Astrocyte (in vitro differentiated cells and primary cell): ENCODE measurements at regions not wholly inside any gene's neighbourhood (a gene's known extent, or its start where the extent isn't known, plus 50 kb on each side); places are given as distances from the start of the nearest gene placed in this dataset.

Experiments used
- DNase-seq: peaks from one replicate; pipeline ENCODE4 v3.0.0-alpha.2; 2010; ENCODE audit warnings: low read depth
- FAIRE-seq: peaks from 2 replicates; lab custom pipeline; 2011; peaks lifted over from hg19 to GRCh38; lab: Jason Lieb, UNC
- H2AFZ ChIP-seq: 2 replicates; pipeline ENCODE4 v1.6.0; 2012; ENCODE audit warnings: low read depth, low read length, inconsistent platforms
- H3K27ac ChIP-seq: 2 replicates; pipeline ENCODE4 v1.5.1; 2011; ENCODE audit warnings: low read depth, low read length, inconsistent platforms
- H3K27me3 ChIP-seq: 2 replicates; pipeline ENCODE4 v1.6.0; 2011; ENCODE audit warnings: low read length, inconsistent platforms; ENCODE audit not compliant: insufficient read depth
- H3K36me3 ChIP-seq: 2 replicates; pipeline ENCODE4 v1.5.1; 2011; ENCODE audit warnings: low read length, inconsistent platforms; ENCODE audit not compliant: insufficient read depth
- H3K4me1 ChIP-seq: 2 replicates; pipeline ENCODE4 v1.5.1; 2011; ENCODE audit warnings: low read length, inconsistent platforms; ENCODE audit not compliant: insufficient read depth
- H3K4me2 ChIP-seq: 2 replicates; pipeline ENCODE4 v1.6.0; 2012; ENCODE audit warnings: low read length, inconsistent platforms
- H3K4me3 ChIP-seq: 2 replicates; pipeline ENCODE4 v1.5.1; 2011; ENCODE audit warnings: low read depth, mild to moderate bottlenecking, low read length, inconsistent platforms; ENCODE audit not compliant: insufficient read depth
- H3K79me2 ChIP-seq: 2 replicates; pipeline ENCODE4 v1.6.0; 2012; ENCODE audit warnings: mild to moderate bottlenecking, low read length, inconsistent platforms; ENCODE audit not compliant: insufficient read depth
- H3K9ac ChIP-seq: 2 replicates; pipeline ENCODE4 v1.6.0; 2012; ENCODE audit warnings: mild to moderate bottlenecking, low read length, inconsistent platforms
- H3K9me3 ChIP-seq: 2 replicates; pipeline ENCODE4 v1.5.1; 2012; ENCODE audit warnings: low read depth, mild to moderate bottlenecking, low read length, inconsistent platforms; ENCODE audit not compliant: insufficient read depth
- H4K20me1 ChIP-seq: 2 replicates; pipeline ENCODE4 v1.6.0; 2012; ENCODE audit warnings: low read length, inconsistent platforms; ENCODE audit not compliant: insufficient read depth
- H3K27ac Mint-ChIP-seq: one replicate; pipeline ENCODE4 v1.8.0; 2021; ENCODE audit warnings: mild to moderate bottlenecking, mixed read lengths; ENCODE audit not compliant: unreplicated experiment
- H3K27me3 Mint-ChIP-seq: one replicate; pipeline ENCODE4 v1.8.0; 2021; ENCODE audit warnings: low read depth, mixed read lengths; ENCODE audit not compliant: unreplicated experiment
- H3K36me3 Mint-ChIP-seq: one replicate; pipeline ENCODE4 v1.8.0; 2021; ENCODE audit warnings: low read depth, mixed read lengths; ENCODE audit not compliant: unreplicated experiment
- H3K4me1 Mint-ChIP-seq: one replicate; pipeline ENCODE4 v1.8.0; 2021; ENCODE audit warnings: low read depth, mixed read lengths; ENCODE audit not compliant: unreplicated experiment
- H3K4me3 Mint-ChIP-seq: one replicate; pipeline ENCODE4 v1.8.0; 2021; ENCODE audit warnings: mild to moderate bottlenecking, moderate library complexity, mixed read lengths; ENCODE audit not compliant: unreplicated experiment
- H3K9me3 Mint-ChIP-seq: one replicate; pipeline ENCODE4 v1.8.0; 2021; ENCODE audit warnings: mild to moderate bottlenecking, mixed read lengths; ENCODE audit not compliant: unreplicated experiment
- CTCF ChIP-seq: IDR thresholded peaks from 2 replicates; pipeline ENCODE4 v1.5.1; 2011; ENCODE audit warnings: low read depth, mild to moderate bottlenecking, inconsistent platforms, low read length, moderate library complexity; ENCODE audit not compliant: insufficient read depth
- EZH2 ChIP-seq: IDR thresholded peaks from 2 replicates; pipeline ENCODE4 v1.6.1; 2012; ENCODE audit warnings: mild to moderate bottlenecking, low read length, inconsistent platforms; ENCODE audit not compliant: insufficient read depth

DNA sequence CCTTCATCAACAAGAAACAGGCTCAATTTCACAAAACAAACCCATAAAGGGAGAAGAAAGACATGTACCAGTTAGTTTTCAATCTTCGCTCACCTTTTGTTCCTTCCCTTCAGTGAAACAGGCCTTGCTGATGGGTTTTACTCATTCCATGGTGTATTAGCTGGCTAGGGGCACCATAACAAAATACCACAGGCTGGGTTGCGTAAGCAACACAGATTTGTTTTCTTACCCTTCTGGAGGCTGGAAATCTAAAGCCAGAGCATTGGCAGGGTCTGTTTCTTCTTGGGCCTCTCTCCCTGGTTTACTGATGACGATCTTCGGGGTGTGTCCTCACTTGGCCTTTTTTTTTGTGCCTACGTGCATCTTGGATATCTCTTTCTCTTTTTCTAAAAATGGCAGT is 383.4 kb upstream of the RBFOX1 start:
- no peak for TF ChIP-seq EZH2
- no peak for TF ChIP-seq CTCF

DNA sequence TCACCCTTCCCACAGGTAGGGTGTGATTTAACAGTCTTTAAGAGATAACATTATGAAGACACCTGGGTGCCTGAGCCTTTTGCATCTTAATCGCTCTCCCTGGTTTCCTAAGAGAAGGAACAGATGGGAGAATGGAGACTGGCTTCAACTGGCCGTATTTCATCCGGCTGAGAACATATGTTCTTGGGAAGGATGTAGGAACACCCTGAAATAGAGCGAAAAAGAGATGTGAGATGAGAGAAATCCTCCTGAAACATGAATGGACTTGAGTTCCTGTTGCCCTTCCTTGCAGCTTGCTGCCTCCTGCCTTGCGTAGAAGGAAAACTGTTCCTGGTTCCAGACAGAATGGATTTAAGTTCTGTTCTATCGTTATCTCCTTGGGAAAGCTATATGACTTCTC is 385.4 kb upstream of the RBFOX1 start:
- Mint-ChIP-seq H3K27ac (no peak overlapping the region), H3K36me3 (no peaks in the 10 kb centered on the region), H3K9me3 (peaks cover 6% of the 10 kb centered on the region), H3K27me3 (peaks cover 3% of the 10 kb centered on the region), H3K4me1 (no peaks in the 10 kb centered on the region), H3K4me3 (no peak overlapping the region)
- H3K4me2 ChIP-seq, result no peak overlapping the region
- H3K27me3 ChIP-seq, result no peaks in the 10 kb centered on the region
- H3K27ac ChIP-seq, result no peak overlapping the region
- no peaks in the 10 kb centered on the region for H3K79me2 ChIP-seq
- H3K9me3 ChIP-seq, result no peaks in the 10 kb centered on the region
- no peaks in the 10 kb centered on the region for H4K20me1 ChIP-seq
- FAIRE-seq (no peak), DNase-seq (no peak)
- no peak overlapping the region for H3K4me3 ChIP-seq
- no peak overlapping the region for H3K9ac ChIP-seq
- no peak overlapping the region for H2AFZ ChIP-seq
- TF ChIP-seq CTCF (no peak), EZH2 (no peak)
- no peaks in the 10 kb centered on the region for H3K36me3 ChIP-seq
- no peaks in the 10 kb centered on the region for H3K4me1 ChIP-seq

More for the DNA sequence above, 383.4 kb upstream of the RBFOX1 start:
- no peak overlapping the region for H3K4me3 ChIP-seq
- DNase-seq, result no peak
- no peaks in the 10 kb centered on the region for H3K9me3 ChIP-seq
- no peaks in the 10 kb centered on the region for H3K36me3 ChIP-seq
- H3K4me1 ChIP-seq, result no peaks in the 10 kb centered on the region
- H3K4me2 ChIP-seq, result no peak overlapping the region
- Mint-ChIP-seq H3K4me3 (no peak overlapping the region), H3K9me3 (peaks cover 4% of the 10 kb centered on the region), H3K4me1 (no peaks in the 10 kb centered on the region), H3K27me3 (peaks cover 3% of the 10 kb centered on the region), H3K27ac (no peak overlapping the region), H3K36me3 (no peaks in the 10 kb centered on the region)
- no peak overlapping the region for H3K27ac ChIP-seq
- no peaks in the 10 kb centered on the region for H3K79me2 ChIP-seq
- H2AFZ ChIP-seq, result no peak overlapping the region
- FAIRE-seq, result no peak
- no peak overlapping the region for H3K9ac ChIP-seq
- no peaks in the 10 kb centered on the region for H4K20me1 ChIP-seq
- H3K27me3 ChIP-seq, result no peaks in the 10 kb centered on the region

GRCh38 chr16:6946802-6947201 is 385.8 kb upstream of the RBFOX1 start:
- no peak overlapping the region for H3K4me3 ChIP-seq
- H3K27me3 ChIP-seq, result no peaks in the 10 kb centered on the region
- no peaks in the 10 kb centered on the region for H3K4me1 Mint-ChIP-seq
- H3K36me3 ChIP-seq, result no peaks in the 10 kb centered on the region
- H3K27ac ChIP-seq, result no peak overlapping the region
- no peak overlapping the region for H3K27ac Mint-ChIP-seq
- H3K36me3 Mint-ChIP-seq, result no peaks in the 10 kb centered on the region
- no peak overlapping the region for H3K9ac ChIP-seq
- H2AFZ ChIP-seq, result no peak overlapping the region
- peaks cover 6% of the 10 kb centered on the region for H3K9me3 Mint-ChIP-seq
- H4K20me1 ChIP-seq, result no peaks in the 10 kb centered on the region
- no peaks in the 10 kb centered on the region for H3K79me2 ChIP-seq
- DNase-seq (no peak), FAIRE-seq (no peak)
- TF ChIP-seq CTCF (no peak), EZH2 (no peak)
- no peak overlapping the region for H3K4me3 Mint-ChIP-seq
- no peak overlapping the region for H3K4me2 ChIP-seq
- no peaks in the 10 kb centered on the region for H3K9me3 ChIP-seq
- peaks cover 3% of the 10 kb centered on the region for H3K27me3 Mint-ChIP-seq
- no peaks in the 10 kb centered on the region for H3K4me1 ChIP-seq
